D721Med (cell line): ENCODE measurements at regions not wholly inside any gene's neighbourhood (a gene's known extent, or its start where the extent isn't known, plus 50 kb on each side); places are given as distances from the start of the nearest gene placed in this dataset.

Source experiments
- DNase-seq: peaks from one replicate; pipeline ENCODE4 v3.0.0; 2011; ENCODE audit warnings: low spot score; ENCODE audit not compliant: insufficient read length
- FAIRE-seq: peaks from 2 replicates; lab custom pipeline; 2011; peaks lifted over from hg19 to GRCh38; lab: Jason Lieb, UNC
- CTCF ChIP-seq: IDR thresholded peaks from 2 replicates; pipeline ENCODE4 v1.5.1; 2012; ENCODE audit warnings: mild to moderate bottlenecking, control low read depth; ENCODE audit not compliant: insufficient read depth; ENCODE audit errors: missing control alignments

GRCh38 chr17:83186226-83186625 is 106.8 kb downstream of the METRNL start:
- no peak for TF ChIP-seq CTCF
- no peak for FAIRE-seq

GRCh38 chr17:83186751-83187421 is 107.5 kb downstream of the METRNL start:
- DNase-seq (no peak), FAIRE-seq (no peak)
- no peak for TF ChIP-seq CTCF

More at GRCh38 chr17:83186226-83186625, 106.8 kb downstream of the METRNL start:
- no peak for DNase-seq

- DNase-seq (no peak), FAIRE-seq (no peak)
- no peak for TF ChIP-seq CTCF
Measured at GRCh38 chr17:83187782-83188311, 108.4 kb downstream of the METRNL start.

GRCh38 chr17:83189044-83190003 is 109.9 kb downstream of the METRNL start:
- DNase-seq (no peak), FAIRE-seq (no peak)
- TF ChIP-seq CTCF: no peak

GRCh38 chr17:83190004-83190385 is 110.6 kb downstream of the METRNL start:
- TF ChIP-seq CTCF: no peak
- FAIRE-seq (no peak), DNase-seq (no peak)

GRCh38 chr17:83190601-83191387 is 111.4 kb downstream of the METRNL start:
- TF ChIP-seq CTCF: no peak
- no peak for DNase-seq
- no peak for FAIRE-seq
